ENCODE measurements at regions not wholly inside any gene's neighbourhood (a gene's known extent, or its start where the extent isn't known, plus 50 kb on each side); places are given as distances from the start of the nearest gene placed in this dataset.

GRCh38 chr2:66017763-66018162 is 417.2 kb upstream of the MEIS1 start:
- Histone ChIP-seq H3K4me1 (ENCODE audit: insufficient read depth, low read length, poor library complexity, severe bottlenecking) (no peaks in the 10 kb centered on the region), H3K79me2 (ENCODE audit: insufficient read depth, low read length) (no peaks in the 10 kb centered on the region), H3F3A (ENCODE audit: low read depth) (no peaks in the 10 kb centered on the region), H2AFZ (ENCODE audit: low read length) (no peak overlapping the region), H3K4me2 (ENCODE audit: low read depth, low read length, poor library complexity, severe bottlenecking) (no peak overlapping the region), H3K9me2 (replicated peaks; ENCODE audit: low read depth, low read length) (no peaks in the 10 kb centered on the region), H3K36me3 (ENCODE audit: insufficient read depth, low read length) (no peaks in the 10 kb centered on the region), H3K27me3 (ENCODE audit: insufficient read depth, low read length, poor library complexity, severe bottlenecking) (no peaks in the 10 kb centered on the region), H3K9ac (ENCODE audit: low read depth, low read length, poor library complexity, severe bottlenecking) (no peak overlapping the region), H3K9me3 (ENCODE audit: insufficient read depth, low read depth, low read length) (no peaks in the 10 kb centered on the region), H4K20me1 (ENCODE audit: insufficient read depth, low read length, poor library complexity, severe bottlenecking) (no peaks in the 10 kb centered on the region), H3K4me3 (ENCODE audit: low read length, poor library complexity, severe bottlenecking) (no peak overlapping the region)
- TF ChIP-seq CTCF (conservative IDR thresholded peaks at IDR 0.05; ENCODE audit: low read length): no peak
- TF ChIP-seq EZH2phosphoT487 (IDR thresholded peaks at IDR 0.05; ENCODE audit: borderline replicate concordance): no peak

GRCh38 chr2:66014450-66014849 is 420.5 kb upstream of the MEIS1 start:
- TF ChIP-seq EZH2phosphoT487 (IDR thresholded peaks at IDR 0.05; ENCODE audit: borderline replicate concordance) (no peak), CTCF (conservative IDR thresholded peaks at IDR 0.05; ENCODE audit: low read length) (no peak)
- Histone ChIP-seq H3K9me2 (replicated peaks; ENCODE audit: low read depth, low read length) (no peaks in the 10 kb centered on the region), H3F3A (ENCODE audit: low read depth) (no peaks in the 10 kb centered on the region), H3K9me3 (ENCODE audit: insufficient read depth, low read depth, low read length) (no peaks in the 10 kb centered on the region), H3K79me2 (ENCODE audit: insufficient read depth, low read length) (no peaks in the 10 kb centered on the region), H3K4me1 (ENCODE audit: insufficient read depth, low read length, poor library complexity, severe bottlenecking) (no peaks in the 10 kb centered on the region), H3K9ac (ENCODE audit: low read depth, low read length, poor library complexity, severe bottlenecking) (no peak overlapping the region), H4K20me1 (ENCODE audit: insufficient read depth, low read length, poor library complexity, severe bottlenecking) (no peaks in the 10 kb centered on the region), H3K27me3 (ENCODE audit: insufficient read depth, low read length, poor library complexity, severe bottlenecking) (no peaks in the 10 kb centered on the region), H3K4me3 (ENCODE audit: low read length, poor library complexity, severe bottlenecking) (no peak overlapping the region), H2AFZ (ENCODE audit: low read length) (no peak overlapping the region), H3K4me2 (ENCODE audit: low read depth, low read length, poor library complexity, severe bottlenecking) (no peak overlapping the region), H3K36me3 (ENCODE audit: insufficient read depth, low read length) (no peaks in the 10 kb centered on the region)

GRCh38 chr2:66013456-66013855 is 421.5 kb upstream of the MEIS1 start:
- no peaks in the 10 kb centered on the region for H4K20me1 ChIP-seq (ENCODE audit: insufficient read depth, low read length, poor library complexity, severe bottlenecking)
- no peak overlapping the region for H3K4me2 ChIP-seq (ENCODE audit: low read depth, low read length, poor library complexity, severe bottlenecking)
- no peaks in the 10 kb centered on the region for H3K79me2 ChIP-seq (ENCODE audit: insufficient read depth, low read length)
- H3K36me3 ChIP-seq (ENCODE audit: insufficient read depth, low read length): no peaks in the 10 kb centered on the region
- no peaks in the 10 kb centered on the region for H3K27me3 ChIP-seq (ENCODE audit: insufficient read depth, low read length, poor library complexity, severe bottlenecking)
- no peak overlapping the region for H3K9ac ChIP-seq (ENCODE audit: low read depth, low read length, poor library complexity, severe bottlenecking)
- TF ChIP-seq CTCF (conservative IDR thresholded peaks at IDR 0.05; ENCODE audit: low read length) (peak; percentile 53), EZH2phosphoT487 (IDR thresholded peaks at IDR 0.05; ENCODE audit: borderline replicate concordance) (no peak)
- no peaks in the 10 kb centered on the region for H3K9me2 ChIP-seq (replicated peaks; ENCODE audit: low read depth, low read length)
- no peaks in the 10 kb centered on the region for H3F3A ChIP-seq (ENCODE audit: low read depth)
- no peaks in the 10 kb centered on the region for H3K4me1 ChIP-seq (ENCODE audit: insufficient read depth, low read length, poor library complexity, severe bottlenecking)
- H2AFZ ChIP-seq (ENCODE audit: low read length): no peak overlapping the region
- no peak overlapping the region for H3K4me3 ChIP-seq (ENCODE audit: low read length, poor library complexity, severe bottlenecking)
- H3K9me3 ChIP-seq (ENCODE audit: insufficient read depth, low read depth, low read length): no peaks in the 10 kb centered on the region

Data from Loucy (cell line).